Peyer's patch (tissue), 4 donors: ENCODE measurements at regions not wholly inside any gene's neighbourhood (a gene's known extent, or its start where the extent isn't known, plus 50 kb on each side); places are given as distances from the start of the nearest gene placed in this dataset.

Source experiments
- POLR2A ChIP-seq, 2 donors: fragments of 450-650 bp; IDR thresholded peaks; one replicate each; pipeline ENCODE4 v1.5.1; 2017; ENCODE audit warnings: antibody characterized with exemption in 2 of 2, mild to moderate bottlenecking in 2 of 2, moderate library complexity in 2 of 2
- TF ChIP-seq, protein P1 (sequence below), 6 experiments: fragments of 450-650 bp in 4 of 6; fragments of 200-600 bp in 2 of 6; sonication (generic) in 1 of 6; IDR thresholded peaks; one replicate each; pipeline ENCODE4 v1.5.1; 2017 to 2019; ENCODE audit warnings: antibody characterized with exemption in 6 of 6, mild to moderate bottlenecking in 3 of 6, moderate library complexity in 1 of 6

DNA sequence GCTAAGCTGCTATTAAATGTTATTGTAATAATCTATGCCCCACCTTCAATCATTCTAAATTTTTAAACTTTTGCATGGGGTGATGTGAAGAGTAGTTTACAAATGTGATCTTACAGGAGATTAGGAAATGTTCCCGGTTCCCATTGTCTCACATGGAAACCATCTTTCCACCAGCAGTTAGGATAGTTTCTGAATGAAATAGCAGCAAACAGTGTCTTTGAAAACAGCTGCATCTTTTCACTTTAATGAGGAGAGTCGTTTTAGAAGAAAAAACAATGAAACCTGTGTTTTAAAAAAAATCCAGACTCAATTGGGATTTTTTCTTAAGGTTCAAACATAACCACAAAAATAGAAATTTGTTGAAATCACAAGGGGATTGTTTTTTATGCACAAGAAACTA, 134.2 kb downstream of the TLR5 start:
- TF ChIP-seq, protein P1, sequence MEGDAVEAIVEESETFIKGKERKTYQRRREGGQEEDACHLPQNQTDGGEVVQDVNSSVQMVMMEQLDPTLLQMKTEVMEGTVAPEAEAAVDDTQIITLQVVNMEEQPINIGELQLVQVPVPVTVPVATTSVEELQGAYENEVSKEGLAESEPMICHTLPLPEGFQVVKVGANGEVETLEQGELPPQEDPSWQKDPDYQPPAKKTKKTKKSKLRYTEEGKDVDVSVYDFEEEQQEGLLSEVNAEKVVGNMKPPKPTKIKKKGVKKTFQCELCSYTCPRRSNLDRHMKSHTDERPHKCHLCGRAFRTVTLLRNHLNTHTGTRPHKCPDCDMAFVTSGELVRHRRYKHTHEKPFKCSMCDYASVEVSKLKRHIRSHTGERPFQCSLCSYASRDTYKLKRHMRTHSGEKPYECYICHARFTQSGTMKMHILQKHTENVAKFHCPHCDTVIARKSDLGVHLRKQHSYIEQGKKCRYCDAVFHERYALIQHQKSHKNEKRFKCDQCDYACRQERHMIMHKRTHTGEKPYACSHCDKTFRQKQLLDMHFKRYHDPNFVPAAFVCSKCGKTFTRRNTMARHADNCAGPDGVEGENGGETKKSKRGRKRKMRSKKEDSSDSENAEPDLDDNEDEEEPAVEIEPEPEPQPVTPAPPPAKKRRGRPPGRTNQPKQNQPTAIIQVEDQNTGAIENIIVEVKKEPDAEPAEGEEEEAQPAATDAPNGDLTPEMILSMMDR (IDR thresholded peaks at IDR 0.05): no peak
- no peak for TF ChIP-seq POLR2A (IDR thresholded peaks at IDR 0.05)
